ENCODE measurements at regions not wholly inside any gene's neighbourhood (a gene's known extent, or its start where the extent isn't known, plus 50 kb on each side); places are given as distances from the start of the nearest gene placed in this dataset.

GRCh38 chr6:77341058-77341986 is 122.0 kb downstream of the HTR1B start:
- Mint-ChIP-seq H3K4me1 (no peaks in the 10 kb centered on the region), H3K4me3 (no peak overlapping the region), H3K9me3 (peaks cover 11% of the 10 kb centered on the region), H3K27ac (no peak overlapping the region), H3K27me3 (no peaks in the 10 kb centered on the region), H3K36me3 (ENCODE audit: low read depth) (no peaks in the 10 kb centered on the region)
- DNase-seq, result no peak
- intact Hi-C loops (cut with micrococcal nuclease), result no loop called here

GRCh38 chr6:77340331-77340730 is 123.0 kb downstream of the HTR1B start:
- no peaks in the 10 kb centered on the region for H3K27me3 Mint-ChIP-seq
- intact Hi-C loops (cut with micrococcal nuclease), result no loop called here
- H3K36me3 Mint-ChIP-seq (ENCODE audit: low read depth), result no peaks in the 10 kb centered on the region
- H3K4me3 Mint-ChIP-seq, result no peak overlapping the region
- H3K4me1 Mint-ChIP-seq, result no peaks in the 10 kb centered on the region
- no peak for DNase-seq
- no peak overlapping the region for H3K27ac Mint-ChIP-seq
- H3K9me3 Mint-ChIP-seq, result peaks cover 11% of the 10 kb centered on the region

- Mint-ChIP-seq H3K4me1 (no peaks in the 10 kb centered on the region), H3K27ac (no peak overlapping the region), H3K9me3 (peaks cover 11% of the 10 kb centered on the region), H3K36me3 (ENCODE audit: low read depth) (no peaks in the 10 kb centered on the region), H3K4me3 (no peak overlapping the region), H3K27me3 (no peaks in the 10 kb centered on the region)
- no peak for DNase-seq
- intact Hi-C loops (cut with micrococcal nuclease), result no loop called here
Observed at GRCh38 chr6:77339926-77340325, 123.4 kb downstream of the HTR1B start.

- Mint-ChIP-seq H3K27me3 (no peaks in the 10 kb centered on the region), H3K9me3 (peaks cover 14% of the 10 kb centered on the region), H3K27ac (no peak overlapping the region), H3K4me1 (no peaks in the 10 kb centered on the region), H3K4me3 (no peak overlapping the region), H3K36me3 (ENCODE audit: low read depth) (no peaks in the 10 kb centered on the region)
- DNase-seq, result no peak
- intact Hi-C loops (cut with micrococcal nuclease), result no loop called here
Observed at GRCh38 chr6:77337392-77337791, 125.9 kb downstream of the HTR1B start.

GRCh38 chr6:77334093-77334492 is 129.2 kb downstream of the HTR1B start:
- intact Hi-C loops (cut with micrococcal nuclease), result no loop called here
- DNase-seq, result no peak
- Mint-ChIP-seq H3K27me3 (no peaks in the 10 kb centered on the region), H3K9me3 (peaks cover 4% of the 10 kb centered on the region), H3K36me3 (ENCODE audit: low read depth) (no peaks in the 10 kb centered on the region), H3K4me3 (no peak overlapping the region), H3K27ac (no peak overlapping the region), H3K4me1 (no peaks in the 10 kb centered on the region)

GRCh38 chr6:77332915-77333623 is 130.2 kb downstream of the HTR1B start:
- H3K36me3 Mint-ChIP-seq (ENCODE audit: low read depth), result no peaks in the 10 kb centered on the region
- H3K4me3 Mint-ChIP-seq, result no peak overlapping the region
- intact Hi-C loops (cut with micrococcal nuclease), result no loop called here
- no peaks in the 10 kb centered on the region for H3K27me3 Mint-ChIP-seq
- no peak for DNase-seq
- H3K4me1 Mint-ChIP-seq, result no peaks in the 10 kb centered on the region
- H3K27ac Mint-ChIP-seq, result no peak overlapping the region
- H3K9me3 Mint-ChIP-seq, result peaks cover 4% of the 10 kb centered on the region

- no peaks in the 10 kb centered on the region for H3K36me3 Mint-ChIP-seq (ENCODE audit: low read depth)
- no peak overlapping the region for H3K4me3 Mint-ChIP-seq
- no peak for DNase-seq
- peaks cover 11% of the 10 kb centered on the region for H3K9me3 Mint-ChIP-seq
- no peaks in the 10 kb centered on the region for H3K27me3 Mint-ChIP-seq
- H3K27ac Mint-ChIP-seq, result no peak overlapping the region
- H3K4me1 Mint-ChIP-seq, result no peaks in the 10 kb centered on the region
- intact Hi-C loops (cut with micrococcal nuclease), result no loop called here
Observed at GRCh38 chr6:77326711-77327110, 136.6 kb downstream of the HTR1B start.

GRCh38 chr6:77326029-77326428 is 137.3 kb downstream of the HTR1B start:
- Mint-ChIP-seq H3K27ac (no peak overlapping the region), H3K36me3 (ENCODE audit: low read depth) (no peaks in the 10 kb centered on the region), H3K4me3 (no peak overlapping the region), H3K9me3 (peaks cover 11% of the 10 kb centered on the region), H3K4me1 (no peaks in the 10 kb centered on the region), H3K27me3 (no peaks in the 10 kb centered on the region)
- DNase-seq, result no peak
- intact Hi-C loops (cut with micrococcal nuclease), result no loop called here

- Mint-ChIP-seq H3K9me3 (peaks cover 11% of the 10 kb centered on the region), H3K36me3 (ENCODE audit: low read depth) (no peaks in the 10 kb centered on the region), H3K4me3 (no peak overlapping the region), H3K4me1 (no peaks in the 10 kb centered on the region), H3K27me3 (no peaks in the 10 kb centered on the region), H3K27ac (no peak overlapping the region)
- no peak for DNase-seq
- intact Hi-C loops (cut with micrococcal nuclease), result no loop called here
Observed at GRCh38 chr6:77324866-77325265, 138.4 kb downstream of the HTR1B start.

- Mint-ChIP-seq H3K27ac (no peak overlapping the region), H3K4me1 (no peaks in the 10 kb centered on the region), H3K36me3 (ENCODE audit: low read depth) (no peaks in the 10 kb centered on the region), H3K9me3 (peaks cover 11% of the 10 kb centered on the region), H3K4me3 (no peak overlapping the region), H3K27me3 (no peaks in the 10 kb centered on the region)
- no peak for DNase-seq
- intact Hi-C loops (cut with micrococcal nuclease), result no loop called here
Observed at GRCh38 chr6:77322604-77323003, 140.7 kb downstream of the HTR1B start.

GRCh38 chr6:77318256-77318655 is 145.0 kb downstream of the HTR1B start:
- H3K27ac Mint-ChIP-seq, result no peak overlapping the region
- DNase-seq, result no peak
- H3K27me3 Mint-ChIP-seq, result no peaks in the 10 kb centered on the region
- peaks cover 3% of the 10 kb centered on the region for H3K9me3 Mint-ChIP-seq
- H3K36me3 Mint-ChIP-seq (ENCODE audit: low read depth), result no peaks in the 10 kb centered on the region
- no peak overlapping the region for H3K4me3 Mint-ChIP-seq
- no peaks in the 10 kb centered on the region for H3K4me1 Mint-ChIP-seq
- intact Hi-C loops (cut with micrococcal nuclease), result no loop called here

- H3K27ac Mint-ChIP-seq, result no peak overlapping the region
- peaks cover 3% of the 10 kb centered on the region for H3K9me3 Mint-ChIP-seq
Observed at GRCh38 chr6:77313595-77313994, 149.7 kb downstream of the HTR1B start.

GRCh38 chr6:77299931-77300330 is 163.4 kb downstream of the HTR1B start:
- H3K9me3 Mint-ChIP-seq, result no peaks in the 10 kb centered on the region
- DNase-seq, result no peak

More at GRCh38 chr6:77313595-77313994, 149.7 kb downstream of the HTR1B start:
- intact Hi-C loops (cut with micrococcal nuclease), result no loop called here
- no peaks in the 10 kb centered on the region for H3K27me3 Mint-ChIP-seq
- no peaks in the 10 kb centered on the region for H3K36me3 Mint-ChIP-seq (ENCODE audit: low read depth)
- no peak overlapping the region for H3K4me3 Mint-ChIP-seq
- no peak for DNase-seq
- no peaks in the 10 kb centered on the region for H3K4me1 Mint-ChIP-seq

GRCh38 chr6:77298283-77298682 is 165.0 kb downstream of the HTR1B start:
- Mint-ChIP-seq H3K27me3 (no peaks in the 10 kb centered on the region), H3K27ac (no peak overlapping the region), H3K4me1 (no peaks in the 10 kb centered on the region), H3K9me3 (no peaks in the 10 kb centered on the region), H3K4me3 (no peak overlapping the region), H3K36me3 (ENCODE audit: low read depth) (no peaks in the 10 kb centered on the region)
- intact Hi-C loops (cut with micrococcal nuclease), result no loop called here
- DNase-seq, result no peak

More at GRCh38 chr6:77299931-77300330, 163.4 kb downstream of the HTR1B start:
- intact Hi-C loops (cut with micrococcal nuclease), result no loop called here
- Mint-ChIP-seq H3K4me1 (no peaks in the 10 kb centered on the region), H3K27me3 (no peaks in the 10 kb centered on the region), H3K36me3 (ENCODE audit: low read depth) (no peaks in the 10 kb centered on the region), H3K27ac (no peak overlapping the region), H3K4me3 (no peak overlapping the region)

All from activated CD4-positive, alpha-beta T cell treated with anti-CD3 and anti-CD28 coated beads, Interleukin-2, amount 10 ng/mL, durations not matched to agents 24 days and 14 days (primary cell).